IMR-90 (cell line): ENCODE measurements at regions not wholly inside any gene's neighbourhood (a gene's known extent, or its start where the extent isn't known, plus 50 kb on each side); places are given as distances from the start of the nearest gene placed in this dataset.

Experiments used
- ATAC-seq: fragments of 200-7000 bp; cut with Tn5 transposase; 2 replicates; pipeline ENCODE4 v1.9.1; 2020; ENCODE audit warnings: low read depth, mild to moderate bottlenecking, moderate library complexity
- BruUV-seq: library from RNA; stranded (reverse); fragments of 400-500 nt; replicated peaks from 2 replicates; lab custom pipeline; 2021; lab: Mats Ljungman, UMichigan
- CTCF ChIA-PET: fragments of 300-600 bp; formaldehyde crosslinking; extraction: SDS; loops from one replicate; lab custom pipeline; 2021; ENCODE audit warnings: antibody characterized with exemption; lab: Yijun Ruan, JAX
- POLR2A ChIA-PET: fragments of 300-600 bp; sonication (Branson Sonifier 250); formaldehyde crosslinking; loops from one replicate; lab custom pipeline; 2022; ENCODE audit warnings: antibody characterized with exemption; ENCODE audit not compliant: unreplicated experiment; lab: Charles Lee
- DNase-seq: peaks from one replicate; pipeline ENCODE4 v3.0.0; 2013
- H2AFZ ChIP-seq: replicated peaks from 2 replicates; pipeline ENCODE3; 2013; ENCODE audit warnings: low read length, mild to moderate bottlenecking; ENCODE audit not compliant: poor library complexity
- H2AK5ac ChIP-seq: 2 replicates; pipeline ENCODE4 v1.6.1; 2013; ENCODE audit warnings: low read depth, low read length, inconsistent platforms
- H2AK9ac ChIP-seq: replicated peaks from 2 replicates; pipeline ENCODE3; 2013; ENCODE audit warnings: mild to moderate bottlenecking, low read depth, low read length, moderate library complexity; ENCODE audit not compliant: poor library complexity
- H2BK120ac ChIP-seq: 2 replicates; pipeline ENCODE4 v1.6.1; 2013; ENCODE audit warnings: low read depth, low read length, inconsistent platforms
- H2BK15ac ChIP-seq: 3 replicates; pipeline ENCODE4 v1.6.1; 2013; ENCODE audit warnings: low read depth, low read length, inconsistent platforms
- H2BK20ac ChIP-seq: 2 replicates; pipeline ENCODE4 v1.6.1; 2013; ENCODE audit warnings: low read depth, mild to moderate bottlenecking, inconsistent platforms, low read length, moderate library complexity
- H2BK5ac ChIP-seq: 2 replicates; pipeline ENCODE4 v1.6.1; 2013; ENCODE audit warnings: mild to moderate bottlenecking, low read depth, low read length, inconsistent platforms; ENCODE audit not compliant: poor library complexity, severe bottlenecking
- H3K14ac ChIP-seq: replicated peaks from 2 replicates; pipeline ENCODE4 v1.6.1; 2013; ENCODE audit warnings: low read depth, low read length, inconsistent platforms
- H3K18ac ChIP-seq: 2 replicates; pipeline ENCODE4 v1.6.1; 2013; ENCODE audit warnings: low read depth, low read length, control low read depth
- H3K23ac ChIP-seq: 2 replicates; pipeline ENCODE4 v1.6.1; 2013; ENCODE audit warnings: low read depth, low read length, inconsistent platforms
- H3K27ac ChIP-seq: 2 replicates; pipeline ENCODE4 v1.5.1; 2013; ENCODE audit warnings: mild to moderate bottlenecking, control low read depth, low read length; ENCODE audit not compliant: insufficient read depth
- H3K27me3 ChIP-seq: 2 replicates; pipeline ENCODE4 v1.6.1; 2013; ENCODE audit warnings: low read length; ENCODE audit not compliant: control insufficient read depth, insufficient read depth
- H3K36me3 ChIP-seq: 2 replicates; pipeline ENCODE4 v1.6.1; 2013; ENCODE audit warnings: low read length, mixed read lengths; ENCODE audit not compliant: control insufficient read depth, insufficient read depth
- H3K4ac ChIP-seq: 2 replicates; pipeline ENCODE4 v1.6.1; 2013; ENCODE audit warnings: low read depth, low read length, inconsistent platforms
- H3K4me1 ChIP-seq: 2 replicates; pipeline ENCODE4 v1.6.1; 2013; ENCODE audit warnings: low read length, mixed read lengths; ENCODE audit not compliant: control insufficient read depth, insufficient read depth
- H3K4me2 ChIP-seq: 2 replicates; pipeline ENCODE4 v1.6.1; 2013; ENCODE audit warnings: low read depth, mild to moderate bottlenecking, control low read depth, low read length, moderate library complexity
- H3K4me3 ChIP-seq: 2 replicates; pipeline ENCODE4 v1.5.1; 2013; ENCODE audit warnings: low read depth, mild to moderate bottlenecking, control low read depth, low read length, moderate library complexity; ENCODE audit not compliant: insufficient read depth
- H3K56ac ChIP-seq: 2 replicates; pipeline ENCODE4 v1.6.1; 2013; ENCODE audit warnings: low read length, inconsistent platforms; ENCODE audit not compliant: insufficient read depth; ENCODE audit errors: extremely low read depth
- H3K79me1 ChIP-seq, 2 experiments: 2 replicates each; pipeline ENCODE4 v1.6.1; 2013; ENCODE audit warnings: low read length in 2 of 2, inconsistent platforms in 1 of 2, low read depth in 1 of 2
- H3K9ac ChIP-seq: 2 replicates; pipeline ENCODE4 v1.6.1; 2013; ENCODE audit warnings: low read depth, low read length, control low read depth
- H3K9me1 ChIP-seq: 2 replicates; pipeline ENCODE4 v1.6.1; 2013; ENCODE audit warnings: low read length, inconsistent platforms; ENCODE audit not compliant: insufficient read depth
- H3K9me3 ChIP-seq: 2 replicates; pipeline ENCODE4 v1.6.1; 2013; ENCODE audit warnings: low read length; ENCODE audit not compliant: control insufficient read depth, insufficient read depth
- H4K20me1 ChIP-seq: 2 replicates; pipeline ENCODE4 v1.6.1; 2013; ENCODE audit warnings: low read length, inconsistent platforms; ENCODE audit not compliant: insufficient read depth
- H4K5ac ChIP-seq: 2 replicates; pipeline ENCODE4 v1.6.1; 2013; ENCODE audit warnings: mild to moderate bottlenecking, low read depth, low read length, control low read depth
- H4K8ac ChIP-seq, 2 experiments: 2 replicates each; pipeline ENCODE4 v1.6.1; 2013; ENCODE audit warnings: low read depth in 2 of 2, low read length in 2 of 2, control low read depth in 1 of 2, inconsistent platforms in 1 of 2
- H4K91ac ChIP-seq: 2 replicates; pipeline ENCODE4 v1.6.1; 2013; ENCODE audit warnings: low read depth, low read length, inconsistent platforms; ENCODE audit not compliant: insufficient read depth
- BHLHE40 ChIP-seq: fragments of 150-350 bp; IDR thresholded peaks from 2 replicates; pipeline ENCODE4 v1.6.1; 2016; ENCODE audit warnings: mild to moderate bottlenecking, low read depth, low read length
- CHD1 ChIP-seq: IDR thresholded peaks from 2 replicates; pipeline ENCODE4 v1.6.1; 2012; ENCODE audit warnings: low read depth, low read length, improper control_type of control experiment
- FOS ChIP-seq: fragments of 150-350 bp; IDR thresholded peaks from 2 replicates; pipeline ENCODE4 v1.6.1; 2016; ENCODE audit warnings: low read depth, low read length
- MAZ ChIP-seq: IDR thresholded peaks from 2 replicates; pipeline ENCODE4 v1.6.1; 2012; ENCODE audit warnings: low read depth, mild to moderate bottlenecking, low read length, improper control_type of control experiment, moderate library complexity, borderline replicate concordance
- MXI1 ChIP-seq: IDR thresholded peaks from 2 replicates; pipeline ENCODE4 v1.6.1; 2012; ENCODE audit warnings: low read depth, mild to moderate bottlenecking, low read length, moderate library complexity, borderline replicate concordance
- NFE2L2 ChIP-seq: fragments of 150-350 bp; IDR thresholded peaks from 2 replicates; pipeline ENCODE4 v1.6.1; 2016; ENCODE audit warnings: low read depth, mild to moderate bottlenecking, low read length
- POLR2A ChIP-seq: IDR thresholded peaks from 2 replicates; pipeline ENCODE4 v1.6.1; 2012; ENCODE audit warnings: mild to moderate bottlenecking, low read depth, low read length
- RCOR1 ChIP-seq: IDR thresholded peaks from 2 replicates; pipeline ENCODE4 v1.6.1; 2012; ENCODE audit warnings: mild to moderate bottlenecking, low read length, improper control_type of control experiment; ENCODE audit not compliant: insufficient replicate concordance
- RFX5 ChIP-seq: IDR thresholded peaks from 2 replicates; pipeline ENCODE4 v1.8.0; 2012; ENCODE audit warnings: low read depth, mild to moderate bottlenecking, low read length, moderate library complexity
- SMC3 ChIP-seq: fragments of 150-350 bp; IDR thresholded peaks from 2 replicates; pipeline ENCODE4 v1.6.1; 2016; ENCODE audit warnings: low read depth, mild to moderate bottlenecking, antibody characterized with exemption, low read length, moderate library complexity
- WGBS, 2 experiments: methylation state at CpG; one replicate each; pipeline versions ENCODE4 v1.1.5 to v1.1.7; 2013; ENCODE audit warnings: missing lambda C conversion rate in 2 of 2; ENCODE audit not compliant: insufficient read length in 1 of 2; ENCODE audit errors: extremely low coverage in 2 of 2; 5-methylcytosine and 5-hydroxymethylcytosine counted together
- dilution Hi-C: fragments of 300-500 bp; cut with HindIII; formaldehyde crosslinking; loops from one replicate; pipeline ENCODE4 v1.14.3; 2018; ENCODE audit warnings: low sequenced_read_pairs; ENCODE audit not compliant: unreplicated experiment
- in situ Hi-C: fragments of 300-500 bp; cut with MboI; formaldehyde crosslinking; loops from 3 replicates; pipeline ENCODE4 v1.14.3; 2019; ENCODE audit warnings: low sequenced_read_pairs, inconsistent platforms, mixed read lengths
- intact Hi-C: fragments of 100-400 bp; cut with micrococcal nuclease; formaldehyde crosslinking; loops from 2 replicates; pipeline ENCODE4 v1.10.0; 2022
- TF ChIP-seq, protein P1 (sequence below): fragments of 150-350 bp; IDR thresholded peaks from 2 replicates; pipeline ENCODE4 v1.6.1; 2017; ENCODE audit warnings: mild to moderate bottlenecking, antibody characterized with exemption, low read length, low read depth
- TF ChIP-seq, protein P2 (sequence below): conservative IDR thresholded peaks from 2 replicates; pipeline ENCODE4 v1.5.1; 2012; ENCODE audit warnings: mild to moderate bottlenecking, low read depth, low read length, improper control_type of control experiment
- TF ChIP-seq, protein P3 (sequence below): fragments of 150-350 bp; IDR thresholded peaks from 2 replicates; pipeline ENCODE4 v1.6.1; 2016; ENCODE audit warnings: low read depth, mild to moderate bottlenecking, low read length, moderate library complexity, borderline replicate concordance

DNA sequence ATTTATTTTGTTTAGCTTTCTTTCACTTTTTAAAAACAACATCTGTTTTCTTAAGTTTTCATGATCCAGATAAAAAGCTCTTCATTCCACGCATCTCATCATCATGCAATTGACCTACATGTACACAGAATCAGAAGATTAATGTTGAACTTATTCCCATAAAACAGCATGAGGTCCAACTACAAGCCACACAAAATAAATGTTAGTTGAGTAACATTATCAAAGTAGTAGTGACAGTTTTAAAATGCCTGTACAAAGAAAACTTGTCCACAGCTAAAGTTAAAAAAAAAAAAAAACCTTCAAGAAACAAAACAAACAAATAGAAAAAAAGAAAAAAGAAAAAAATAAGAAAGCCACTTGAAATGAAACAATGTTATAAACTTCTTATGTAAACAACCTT, 846.3 kb downstream of the TLE1 start:
- Histone ChIP-seq H3K4me1 (no peaks in the 10 kb centered on the region), H2AFZ (no peak overlapping the region), H3K27me3 (no peaks in the 10 kb centered on the region), H3K4me2 (no peak overlapping the region), H3K79me1 (no peaks in the 10 kb centered on the region), H4K5ac (no peak overlapping the region), H4K8ac (no peak overlapping the region), H2AK5ac (no peak overlapping the region), H3K27ac (no peak overlapping the region), H2BK15ac (no peak overlapping the region), H2BK20ac (no peak overlapping the region), H4K91ac (no peak overlapping the region), H2AK9ac (no peak overlapping the region), H4K20me1 (no peaks in the 10 kb centered on the region), H3K23ac (no peak overlapping the region), H3K9ac (no peak overlapping the region), H3K56ac (no peak overlapping the region), H2BK5ac (no peak overlapping the region), H3K36me3 (no peaks in the 10 kb centered on the region), H3K14ac (no peak overlapping the region), H3K9me1 (no peaks in the 10 kb centered on the region; the same call in 1 of the 2 replicates), H3K9me3 (no peaks in the 10 kb centered on the region), H2BK120ac (no peak overlapping the region), H3K4me3 (no peak overlapping the region), H3K18ac (no peak overlapping the region), H3K4ac (no peak overlapping the region)
- no peak for TF ChIP-seq RCOR1
- TF ChIP-seq, protein P1, sequence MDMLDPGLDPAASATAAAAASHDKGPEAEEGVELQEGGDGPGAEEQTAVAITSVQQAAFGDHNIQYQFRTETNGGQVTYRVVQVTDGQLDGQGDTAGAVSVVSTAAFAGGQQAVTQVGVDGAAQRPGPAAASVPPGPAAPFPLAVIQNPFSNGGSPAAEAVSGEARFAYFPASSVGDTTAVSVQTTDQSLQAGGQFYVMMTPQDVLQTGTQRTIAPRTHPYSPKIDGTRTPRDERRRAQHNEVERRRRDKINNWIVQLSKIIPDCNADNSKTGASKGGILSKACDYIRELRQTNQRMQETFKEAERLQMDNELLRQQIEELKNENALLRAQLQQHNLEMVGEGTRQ: no peak
- no peak for TF ChIP-seq NFE2L2
- TF ChIP-seq FOS: no peak
- no peak for TF ChIP-seq POLR2A
- no peak for TF ChIP-seq RFX5
- no peak for TF ChIP-seq MAZ
- no peak for TF ChIP-seq MXI1
- no peak for TF ChIP-seq SMC3
- TF ChIP-seq, protein P2, sequence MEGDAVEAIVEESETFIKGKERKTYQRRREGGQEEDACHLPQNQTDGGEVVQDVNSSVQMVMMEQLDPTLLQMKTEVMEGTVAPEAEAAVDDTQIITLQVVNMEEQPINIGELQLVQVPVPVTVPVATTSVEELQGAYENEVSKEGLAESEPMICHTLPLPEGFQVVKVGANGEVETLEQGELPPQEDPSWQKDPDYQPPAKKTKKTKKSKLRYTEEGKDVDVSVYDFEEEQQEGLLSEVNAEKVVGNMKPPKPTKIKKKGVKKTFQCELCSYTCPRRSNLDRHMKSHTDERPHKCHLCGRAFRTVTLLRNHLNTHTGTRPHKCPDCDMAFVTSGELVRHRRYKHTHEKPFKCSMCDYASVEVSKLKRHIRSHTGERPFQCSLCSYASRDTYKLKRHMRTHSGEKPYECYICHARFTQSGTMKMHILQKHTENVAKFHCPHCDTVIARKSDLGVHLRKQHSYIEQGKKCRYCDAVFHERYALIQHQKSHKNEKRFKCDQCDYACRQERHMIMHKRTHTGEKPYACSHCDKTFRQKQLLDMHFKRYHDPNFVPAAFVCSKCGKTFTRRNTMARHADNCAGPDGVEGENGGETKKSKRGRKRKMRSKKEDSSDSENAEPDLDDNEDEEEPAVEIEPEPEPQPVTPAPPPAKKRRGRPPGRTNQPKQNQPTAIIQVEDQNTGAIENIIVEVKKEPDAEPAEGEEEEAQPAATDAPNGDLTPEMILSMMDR: no peak
- TF ChIP-seq BHLHE40: no peak
- no peak for TF ChIP-seq CHD1
- TF ChIP-seq, protein P3, sequence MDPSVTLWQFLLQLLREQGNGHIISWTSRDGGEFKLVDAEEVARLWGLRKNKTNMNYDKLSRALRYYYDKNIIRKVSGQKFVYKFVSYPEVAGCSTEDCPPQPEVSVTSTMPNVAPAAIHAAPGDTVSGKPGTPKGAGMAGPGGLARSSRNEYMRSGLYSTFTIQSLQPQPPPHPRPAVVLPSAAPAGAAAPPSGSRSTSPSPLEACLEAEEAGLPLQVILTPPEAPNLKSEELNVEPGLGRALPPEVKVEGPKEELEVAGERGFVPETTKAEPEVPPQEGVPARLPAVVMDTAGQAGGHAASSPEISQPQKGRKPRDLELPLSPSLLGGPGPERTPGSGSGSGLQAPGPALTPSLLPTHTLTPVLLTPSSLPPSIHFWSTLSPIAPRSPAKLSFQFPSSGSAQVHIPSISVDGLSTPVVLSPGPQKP: no peak
- BruUV-seq: no TSS peak
- DNase-seq (no peak), ATAC-seq (no peak)
- ChIA-PET POLR2A (interaction anchor here (0.6 kb wide), 1 partner anchor 1374 kb away, joined by 8 read pairs; no protein-coding TSS in a partner anchor), CTCF (no interaction called here)
- intact Hi-C loops (no loop called here), in situ Hi-C loops (no loop called here), dilution Hi-C loops (no loop called here)
- no CpG with 5 or more reads among the region's 1 CpG for WGBS, 2 experiments
